ENCODE measurements at regions not wholly inside any gene's neighbourhood (a gene's known extent, or its start where the extent isn't known, plus 50 kb on each side); places are given as distances from the start of the nearest gene placed in this dataset.

DNA sequence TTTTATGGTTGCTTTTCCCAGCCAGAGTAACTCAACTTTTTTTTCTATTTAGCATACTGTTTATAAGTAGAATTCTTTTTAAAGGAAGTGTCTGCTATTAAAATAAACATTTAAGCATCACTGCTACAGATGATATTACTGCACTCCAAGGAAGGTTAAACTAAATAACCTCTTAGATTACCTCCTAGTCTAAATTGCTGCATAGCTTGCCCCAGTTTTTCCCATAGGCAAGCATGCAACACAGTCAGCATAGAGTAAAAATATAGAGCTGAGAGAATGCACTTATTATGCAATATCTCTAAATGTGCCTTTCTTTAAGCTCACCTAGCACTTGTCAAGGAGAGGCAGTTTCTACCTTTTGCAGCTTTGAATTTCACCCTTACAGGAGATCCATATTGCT is 1392.4 kb upstream of the CELF2 start:
- DNase-seq (ENCODE audit: low read depth in 2 of 2): no peak

DNA sequence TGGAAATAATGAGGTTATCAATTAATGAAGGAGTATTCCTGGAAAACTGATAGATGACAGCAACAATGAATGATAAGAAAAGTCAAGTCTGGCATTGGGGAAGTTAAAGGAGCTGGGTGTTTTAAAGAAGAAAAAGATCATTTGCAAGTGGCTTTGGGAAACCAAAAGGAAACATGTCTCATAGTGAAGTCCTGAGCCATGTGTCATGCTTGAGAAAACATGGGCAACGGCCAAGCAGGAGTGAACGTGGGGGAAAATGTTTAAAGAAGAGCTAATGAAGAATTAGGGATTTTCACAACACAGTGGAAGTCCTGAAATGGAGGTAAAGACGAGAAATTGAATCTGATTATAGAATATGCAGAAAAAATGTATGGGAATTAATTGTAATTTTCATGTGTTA is 1383.2 kb upstream of the CELF2 start:
- DNase-seq (ENCODE audit: low read depth in 2 of 2): no peak

DNA sequence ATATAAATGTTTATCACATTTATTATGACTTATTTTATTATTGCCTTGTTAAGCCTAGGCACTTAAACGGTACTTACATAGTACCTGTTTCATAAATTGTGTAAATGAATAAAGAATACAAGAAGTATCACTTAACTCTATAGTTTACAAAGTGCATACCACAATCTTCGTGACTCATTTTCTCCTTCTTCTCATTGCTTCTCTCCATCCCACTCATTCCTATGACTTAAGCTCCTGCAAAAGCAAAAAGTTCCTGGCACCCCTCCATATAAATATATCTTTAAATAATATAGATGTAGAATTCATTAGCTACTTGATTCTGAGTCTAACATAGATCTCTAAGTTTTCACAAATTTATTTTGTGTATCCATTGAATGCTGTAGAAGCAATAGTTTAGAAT is 1382.0 kb upstream of the CELF2 start:
- no peak for DNase-seq (ENCODE audit: low read depth in 2 of 2)

DNA sequence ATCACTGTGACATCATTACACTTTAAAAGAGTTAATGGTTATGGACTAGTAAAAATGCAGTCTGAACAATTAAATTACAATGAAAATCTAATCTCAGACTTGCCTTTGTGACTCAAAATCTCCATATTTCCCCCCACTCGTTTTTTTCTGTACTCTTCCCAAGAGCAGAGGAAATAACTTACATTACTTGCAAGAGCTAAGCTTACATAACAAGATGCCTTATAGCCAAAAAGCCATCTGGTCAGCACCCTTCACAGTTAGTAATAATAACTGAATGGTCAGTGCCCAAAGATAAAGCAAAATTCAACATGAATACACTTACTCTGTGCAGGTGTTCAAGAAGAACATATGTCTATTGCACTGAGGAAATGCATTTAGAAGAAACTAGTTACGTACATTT is 1381.5 kb upstream of the CELF2 start:
- no peak for DNase-seq (ENCODE audit: low read depth in 2 of 2)

DNA sequence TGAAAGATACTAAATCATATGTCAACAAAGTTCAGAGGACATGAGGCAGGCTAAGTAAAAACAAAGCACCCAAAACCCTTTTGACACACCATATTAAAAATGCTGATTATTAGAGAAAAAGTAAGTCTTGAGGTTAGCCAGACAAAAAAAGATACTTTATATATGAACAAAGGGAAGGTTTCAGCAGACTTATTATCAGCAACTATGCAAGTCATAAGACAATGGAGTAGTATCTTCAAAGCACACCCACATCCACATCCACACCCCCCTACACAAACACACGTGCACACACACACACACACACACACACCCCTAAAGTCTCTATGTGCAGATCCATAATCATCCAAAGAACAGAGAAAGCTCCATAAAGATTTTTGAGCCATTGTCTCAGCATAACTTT is 1373.9 kb upstream of the CELF2 start:
- no peak for DNase-seq (ENCODE audit: low read depth in 2 of 2)

DNA sequence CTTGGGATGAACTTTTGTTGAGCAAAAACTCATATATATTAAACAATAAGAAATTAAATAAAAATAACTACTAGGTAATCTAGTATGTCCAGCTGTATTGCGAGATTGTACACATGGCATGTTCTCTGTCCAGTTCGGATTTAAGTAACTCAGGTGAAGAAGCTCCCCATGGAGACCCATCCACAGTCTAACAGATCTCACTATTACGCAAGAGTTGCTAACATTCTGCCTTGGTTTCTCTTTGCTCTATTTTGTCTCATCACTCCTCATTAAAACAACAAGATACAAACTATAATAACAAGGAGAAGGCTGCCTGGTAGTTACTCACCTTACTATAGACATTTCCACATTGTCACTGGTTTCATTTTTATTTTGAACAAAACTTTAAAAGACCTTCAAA is 1372.3 kb upstream of the CELF2 start:
- no peak for DNase-seq (ENCODE audit: low read depth in 2 of 2)

DNA sequence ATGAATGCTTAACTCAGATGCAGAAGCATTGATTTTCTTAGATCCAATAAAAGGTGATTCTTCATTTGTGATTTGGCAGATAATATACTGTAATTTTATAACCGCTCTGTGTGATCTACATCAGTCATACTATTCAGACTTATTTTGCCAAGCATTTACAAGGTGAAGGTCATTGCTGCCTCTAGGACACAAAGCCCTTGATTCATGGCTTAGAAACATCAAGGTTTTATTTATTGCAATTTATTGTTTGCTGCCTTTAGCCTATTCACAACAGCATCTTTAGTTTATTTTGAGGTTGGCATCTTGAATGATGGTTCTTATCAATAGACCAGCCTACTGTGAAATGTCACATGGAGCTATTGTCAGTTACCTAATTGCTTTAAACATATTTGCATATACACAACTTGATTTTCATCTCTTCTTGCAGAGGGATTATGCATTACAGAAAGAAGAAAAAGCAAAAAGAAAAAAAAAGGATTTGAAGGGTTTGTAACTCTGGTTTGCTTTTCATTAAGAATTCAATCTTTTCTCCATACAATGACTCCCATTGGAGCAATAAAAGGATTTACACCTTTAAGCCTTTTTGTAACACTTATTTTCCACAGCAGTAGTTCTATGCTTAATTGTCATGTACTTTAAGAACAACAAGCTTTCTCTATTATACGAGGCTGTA is 1371.6 kb upstream of the CELF2 start:
- DNase-seq (ENCODE audit: low read depth in 2 of 2): no peak

DNA sequence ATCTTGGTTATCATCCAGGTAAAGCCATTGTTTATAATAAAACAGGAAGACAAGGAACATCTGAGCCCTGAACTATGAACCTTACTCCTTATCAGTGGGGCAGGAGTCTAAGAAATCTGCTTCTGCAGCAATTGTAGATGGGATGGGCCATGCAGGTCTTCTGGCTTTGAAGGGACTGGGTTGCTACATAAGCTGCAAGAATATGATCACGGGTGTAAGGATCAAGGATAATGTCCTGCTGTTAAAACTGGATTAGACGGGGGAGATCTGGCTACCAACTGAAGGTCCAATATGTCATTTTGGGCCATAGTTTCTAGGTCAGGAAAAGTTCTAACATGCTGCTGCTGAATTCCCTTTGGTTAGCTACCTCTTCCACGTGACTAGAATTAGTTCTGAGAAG is 1363.4 kb upstream of the CELF2 start:
- DNase-seq (ENCODE audit: low read depth in 2 of 2): no peak

DNA sequence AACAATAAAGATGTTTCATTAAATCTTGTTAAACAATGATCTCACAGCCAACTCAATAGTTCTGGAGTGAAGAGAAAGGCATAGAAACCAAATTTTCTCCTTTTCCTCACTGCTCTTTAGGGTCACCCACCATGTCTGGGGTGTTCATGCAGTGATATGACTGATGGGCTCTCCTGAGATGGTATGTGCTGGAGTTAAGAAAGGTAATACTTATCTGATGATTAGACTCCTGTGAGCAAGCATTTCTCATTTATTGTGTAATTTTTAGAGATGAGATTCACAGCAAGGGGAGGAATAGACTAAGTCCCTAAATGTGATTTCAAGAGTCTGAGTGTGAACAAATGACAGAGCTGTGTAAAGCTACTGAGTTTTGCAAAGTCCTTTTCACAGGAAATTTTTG is 1361.3 kb upstream of the CELF2 start:
- no peak for DNase-seq (ENCODE audit: low read depth in 2 of 2)

DNA sequence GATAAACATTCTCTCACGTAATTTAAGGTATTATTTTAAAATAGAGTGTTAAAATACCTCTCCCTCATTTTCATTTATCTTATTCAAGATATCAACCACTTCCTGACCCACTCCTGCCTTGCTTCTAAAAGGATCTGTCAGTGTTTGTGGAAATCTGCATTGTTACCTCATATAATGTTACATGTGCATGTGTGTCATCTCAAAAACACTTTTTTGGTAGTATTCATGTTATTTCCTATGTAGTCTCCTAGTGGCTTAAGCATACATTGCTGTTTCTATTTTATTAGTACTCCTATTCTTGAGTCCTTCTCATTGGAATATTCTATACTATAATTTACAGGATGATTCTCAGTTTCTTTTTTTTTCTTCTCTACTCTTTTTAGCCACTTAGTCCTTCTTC is 1360.7 kb upstream of the CELF2 start:
- DNase-seq (ENCODE audit: low read depth in 2 of 2): no peak

DNA sequence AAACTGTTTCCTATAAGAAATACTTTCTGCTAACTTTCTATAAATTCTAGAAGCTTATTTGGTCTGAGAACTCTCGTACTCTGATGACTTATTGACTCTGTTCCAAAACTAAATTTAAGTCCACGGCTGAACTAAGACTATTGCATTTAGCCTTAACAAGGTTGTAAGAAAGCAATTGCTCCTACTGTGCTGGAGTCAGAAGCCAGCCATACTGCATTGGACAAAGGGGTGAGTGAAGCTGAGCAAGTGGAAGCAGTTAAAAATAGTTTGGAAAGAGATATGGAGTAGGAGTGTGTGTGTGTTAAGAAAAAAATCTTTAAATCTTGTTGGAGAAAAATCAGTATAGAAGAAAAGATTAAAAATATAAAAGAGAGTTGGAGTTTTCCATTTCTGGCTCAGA is 1360.1 kb upstream of the CELF2 start:
- no peak for DNase-seq (ENCODE audit: low read depth in 2 of 2)

DNA sequence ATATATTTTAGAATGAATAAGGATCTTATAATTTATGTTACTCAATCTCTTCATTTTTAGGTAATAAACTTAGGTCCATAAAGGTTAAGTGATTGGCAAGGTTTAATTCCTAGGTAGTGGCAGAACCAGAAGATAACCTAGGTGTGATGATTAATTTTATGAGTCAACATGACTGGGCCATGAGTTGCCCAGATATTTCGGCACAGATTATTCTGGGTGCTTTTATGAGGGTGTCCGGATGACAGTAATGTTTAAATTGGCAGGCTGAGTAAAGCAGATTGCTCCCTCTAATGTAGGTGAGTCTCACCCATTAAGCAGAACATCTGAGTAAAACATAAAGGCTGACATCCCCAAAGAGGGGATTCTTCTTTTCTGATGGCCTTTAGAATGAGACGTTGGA is 1349.3 kb upstream of the CELF2 start:
- DNase-seq (ENCODE audit: low read depth in 2 of 2): no peak

DNA sequence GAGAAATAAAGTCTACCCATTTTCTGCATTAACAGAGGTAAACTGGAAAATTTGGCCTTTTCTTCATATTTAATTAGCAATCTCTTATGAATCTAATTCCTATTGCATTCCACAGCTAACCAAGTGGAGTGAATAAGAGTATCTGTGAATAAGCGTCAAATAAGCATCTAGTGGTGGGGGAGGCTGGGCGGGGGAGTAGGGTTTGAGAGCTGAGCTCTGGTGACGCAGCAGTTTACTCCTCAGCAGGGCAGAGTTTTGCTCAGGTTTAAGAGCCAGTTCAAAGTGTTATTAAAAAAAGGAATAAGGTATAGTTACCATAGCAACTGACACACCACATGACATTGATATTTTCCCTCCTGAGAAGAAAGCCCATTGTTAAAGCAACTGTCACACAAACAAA is 1346.8 kb upstream of the CELF2 start:
- no peak for DNase-seq (ENCODE audit: low read depth in 2 of 2)

DNA sequence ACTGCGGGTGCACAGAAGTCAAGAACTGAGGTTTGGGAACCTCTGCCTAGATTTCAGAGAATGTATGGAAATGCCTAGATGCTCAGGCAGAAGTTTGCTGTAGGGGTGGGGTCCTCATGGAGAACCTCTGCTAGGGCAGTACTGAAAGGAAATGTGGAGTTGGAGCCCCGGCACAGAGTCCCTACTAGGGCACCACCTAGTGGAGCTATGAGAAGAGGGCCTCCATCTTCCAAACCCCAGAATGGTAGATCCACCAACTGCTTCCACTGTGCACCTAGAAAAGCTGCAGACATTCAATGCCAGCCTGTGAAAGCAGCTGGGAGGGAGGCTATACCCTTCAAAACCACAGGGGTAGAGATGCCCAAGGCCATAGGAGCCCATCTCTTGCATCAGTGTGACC is 1336.0 kb upstream of the CELF2 start:
- no peak for DNase-seq (ENCODE audit: low read depth in 2 of 2)

DNA sequence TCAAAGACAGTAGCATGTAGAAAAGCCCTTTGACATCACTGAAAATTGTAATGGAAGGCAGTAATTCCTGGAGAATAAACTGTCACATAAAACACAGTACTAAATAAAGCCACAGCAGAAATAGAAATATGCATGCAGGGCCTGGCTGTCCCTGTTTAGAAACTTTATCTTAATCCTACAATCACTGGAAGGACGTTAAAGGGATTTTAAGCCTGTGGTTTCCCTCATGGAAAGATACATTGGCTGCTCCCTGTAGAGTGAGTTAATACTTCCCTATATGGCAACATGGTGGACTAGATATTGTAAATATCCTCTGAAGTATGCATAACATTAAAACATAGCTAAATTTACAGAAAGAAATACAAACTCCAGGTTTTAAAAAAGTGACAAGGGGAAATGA is 1334.9 kb upstream of the CELF2 start:
- no peak for DNase-seq (ENCODE audit: low read depth in 2 of 2)

DNA sequence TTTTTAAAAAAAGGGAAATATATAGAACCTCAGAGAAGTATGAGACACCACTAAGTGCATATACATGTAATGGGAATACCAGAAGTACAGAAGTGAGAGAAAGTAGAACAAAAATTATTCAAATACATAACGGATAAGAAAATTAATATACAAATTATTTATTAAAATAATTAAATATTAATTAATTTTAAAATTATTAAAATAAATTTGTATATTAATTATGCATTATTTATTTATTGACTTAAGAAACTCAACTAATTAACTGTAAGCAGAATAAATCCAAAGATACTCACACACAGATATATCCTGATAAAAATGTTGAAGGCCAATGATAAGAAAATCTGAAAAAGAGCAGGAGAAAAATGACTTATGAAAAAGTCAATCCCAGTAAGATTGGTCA is 1333.5 kb upstream of the CELF2 start:
- DNase-seq (ENCODE audit: low read depth in 2 of 2): no peak

DNA sequence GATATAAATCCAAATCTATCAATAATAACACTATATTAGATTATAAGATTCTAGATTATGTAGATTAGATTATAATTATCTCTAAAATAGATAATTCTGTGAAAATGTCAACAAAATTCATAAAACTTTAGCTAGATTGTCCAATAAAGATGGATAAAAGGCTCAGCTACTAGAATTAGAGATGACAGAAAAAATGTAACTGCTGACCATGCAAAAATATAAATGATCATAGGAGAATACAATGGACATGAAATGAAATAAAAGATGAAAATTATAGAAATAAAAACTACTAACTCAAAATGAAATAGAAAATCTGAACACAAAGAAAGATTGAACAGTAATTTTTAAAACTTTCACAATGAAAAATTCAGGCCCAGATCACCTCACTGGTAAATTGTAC is 1332.1 kb upstream of the CELF2 start:
- no peak for DNase-seq (ENCODE audit: low read depth in 2 of 2)

DNA sequence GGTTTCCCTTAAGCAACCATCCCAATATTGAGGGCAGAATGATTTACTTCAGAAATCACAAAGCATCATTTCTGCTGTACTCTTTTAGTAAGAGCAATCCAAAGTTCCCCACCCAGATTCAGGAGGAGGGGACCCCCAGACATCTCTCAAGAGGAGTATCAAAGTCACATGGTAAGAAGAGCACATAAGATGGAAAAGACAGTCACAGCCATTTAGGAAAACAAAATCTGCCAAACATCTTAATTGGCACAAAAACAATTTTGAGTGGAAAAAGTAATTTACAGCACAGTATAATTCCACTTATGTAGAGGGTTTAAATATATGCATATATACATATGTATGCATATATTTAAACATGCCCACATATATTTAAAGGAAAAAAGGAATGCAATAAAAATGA is 1329.0 kb upstream of the CELF2 start:
- no peak for DNase-seq (ENCODE audit: low read depth in 2 of 2)

DNA sequence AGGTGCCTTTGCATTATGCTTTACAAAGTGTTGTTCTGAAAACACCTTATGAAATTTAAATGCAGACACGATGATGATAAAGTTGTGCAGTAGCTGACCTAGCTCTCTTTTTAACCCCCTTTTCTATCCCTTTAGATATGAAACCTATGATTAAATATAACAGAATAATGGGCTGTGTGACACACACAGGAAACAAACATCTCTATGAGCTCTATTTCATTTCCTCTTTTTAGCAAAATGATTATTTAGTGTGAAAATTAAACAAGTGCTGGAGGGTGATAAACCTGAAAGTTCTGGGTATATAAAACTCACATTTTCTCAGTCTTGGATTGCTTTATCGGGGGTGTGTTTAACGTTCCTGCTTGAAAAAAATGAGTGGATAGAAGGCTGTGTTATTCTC is 1310.5 kb upstream of the CELF2 start:
- no peak for DNase-seq (ENCODE audit: low read depth in 2 of 2)

DNA sequence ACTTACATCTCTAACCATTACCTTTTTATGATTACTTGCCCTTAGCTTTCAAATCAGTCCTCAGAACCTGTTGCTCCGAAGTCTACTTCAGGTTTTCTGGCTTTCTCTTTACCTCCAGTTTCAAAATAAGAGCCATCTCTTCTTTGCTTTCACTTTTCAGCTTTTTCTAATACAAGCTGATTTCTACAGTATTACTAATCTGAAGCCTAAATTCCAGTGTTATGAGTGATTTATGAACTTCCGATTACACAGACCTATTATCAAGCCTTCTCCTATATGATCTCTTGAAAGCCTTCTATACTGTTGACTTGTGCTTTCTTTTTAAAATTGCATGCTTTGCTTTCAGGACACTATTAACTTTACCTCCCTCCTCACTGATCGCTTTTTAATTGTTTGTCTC is 1307.8 kb upstream of the CELF2 start:
- DNase-seq (ENCODE audit: low read depth in 2 of 2): no peak

DNA sequence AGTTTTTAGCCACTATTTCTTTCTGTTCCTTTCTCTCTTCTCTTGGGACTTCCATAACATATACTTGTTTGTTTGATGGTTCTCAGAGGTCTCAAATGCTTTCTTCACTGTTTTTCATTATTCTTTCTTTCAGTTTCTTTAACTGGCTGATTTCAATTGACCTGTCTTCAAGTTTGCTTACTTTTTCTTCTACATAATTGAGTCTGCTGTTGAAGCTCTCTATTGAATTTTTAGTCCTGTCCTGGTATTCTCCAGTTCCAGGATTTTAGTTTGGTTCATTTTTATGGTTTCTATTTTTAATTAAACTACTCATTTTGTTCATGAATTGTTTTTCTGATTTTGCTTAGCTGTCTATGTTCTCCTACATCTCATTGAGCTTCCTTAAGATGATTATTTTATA is 1305.3 kb upstream of the CELF2 start:
- no peak for DNase-seq (ENCODE audit: low read depth in 2 of 2)

DNA sequence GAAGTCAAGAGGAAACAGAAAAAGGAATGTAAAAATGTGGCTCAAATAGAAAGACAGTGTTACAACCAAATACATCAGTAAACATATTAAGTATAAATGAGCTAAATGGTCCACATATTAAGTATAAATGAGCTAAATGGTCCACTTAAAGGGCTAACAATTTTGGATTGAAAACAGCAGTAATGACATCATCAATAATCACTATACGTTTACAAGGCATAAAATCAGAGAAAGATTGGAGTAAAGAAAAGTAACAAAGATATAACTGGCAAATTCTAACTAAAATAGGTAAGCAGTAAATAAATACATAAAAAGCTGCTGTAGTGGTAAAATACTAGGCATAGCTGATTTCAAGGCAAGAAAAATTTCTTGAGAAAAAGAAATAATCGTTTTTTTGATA is 1298.4 kb upstream of the CELF2 start:
- no peak for DNase-seq (ENCODE audit: low read depth in 2 of 2)

DNA sequence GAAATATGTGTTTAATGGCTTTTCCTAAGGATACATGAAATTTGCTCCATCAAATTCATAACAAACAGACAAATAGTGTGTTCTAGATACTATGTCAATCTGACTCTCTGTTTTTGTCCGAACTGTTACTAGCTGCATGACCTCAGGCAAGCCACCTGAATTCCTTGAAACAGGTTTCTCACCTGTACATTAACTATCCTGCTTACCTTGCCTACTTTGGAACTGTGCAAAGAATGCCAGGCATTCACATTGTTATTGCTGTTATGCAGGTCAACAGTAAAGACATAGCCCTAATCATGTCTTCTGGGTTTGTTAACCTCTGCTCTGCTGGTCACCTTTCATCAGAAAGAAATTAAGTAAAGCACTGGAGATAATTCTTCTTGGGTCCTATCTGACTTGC is 1283.9 kb upstream of the CELF2 start:
- no peak for DNase-seq (ENCODE audit: low read depth in 2 of 2)

DNA sequence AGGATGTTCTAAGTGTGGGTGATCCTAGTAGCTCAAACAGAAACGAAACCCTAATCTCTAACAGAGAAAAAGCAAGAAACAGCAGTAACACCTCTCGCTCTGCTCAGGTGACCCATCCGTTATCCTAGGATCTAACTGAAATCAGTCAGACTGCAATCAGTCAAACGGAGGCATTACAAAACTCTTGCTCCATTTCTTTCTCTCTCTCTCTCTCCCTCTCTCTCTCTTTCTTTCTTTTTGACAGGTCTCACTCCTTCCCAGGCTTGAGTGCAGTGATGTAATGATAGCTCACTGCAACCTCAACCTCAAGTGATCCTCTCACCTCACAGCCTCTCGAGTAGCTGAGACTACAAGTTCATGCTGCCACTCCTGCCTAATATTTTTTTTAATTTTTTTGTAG is 1283.5 kb upstream of the CELF2 start:
- no peak for DNase-seq (ENCODE audit: low read depth in 2 of 2)

DNA sequence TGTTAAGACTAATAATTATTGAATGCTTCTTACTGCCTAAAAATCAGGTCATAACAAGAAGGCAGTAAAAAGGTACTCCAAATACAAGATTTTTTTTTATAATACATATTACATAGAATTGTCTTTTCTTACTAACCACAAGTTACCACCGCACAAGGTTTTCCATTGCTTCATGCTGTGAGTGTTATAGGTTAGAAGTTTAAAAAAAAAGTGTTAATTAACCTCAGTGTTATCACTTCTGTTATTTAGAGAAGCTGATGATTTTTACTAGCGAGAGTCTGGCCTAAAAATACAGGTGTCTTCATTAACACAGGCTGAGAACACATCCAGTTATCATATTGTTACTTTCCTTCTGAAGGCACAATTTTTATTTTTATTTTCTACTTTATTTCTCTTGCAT is 1281.9 kb upstream of the CELF2 start:
- no peak for DNase-seq (ENCODE audit: low read depth in 2 of 2)
